HL-60 (cell line): ENCODE measurements at regions not wholly inside any gene's neighbourhood (a gene's known extent, or its start where the extent isn't known, plus 50 kb on each side); places are given as distances from the start of the nearest gene placed in this dataset.

Experiments used
- DNase-seq, 2 experiments: peaks; one replicate each; pipeline ENCODE4 v3.0.0-alpha.2; 2010 to 2020; ENCODE audit warnings: low read depth in 1 of 2, low spot score in 1 of 2
- H3K27ac ChIP-seq: fragments of 250-450 bp; sonication (Bioruptor Pico); replicated peaks from 2 replicates; pipeline ENCODE4 v1.5.1; 2020; ENCODE audit warnings: mild to moderate bottlenecking, moderate library complexity
- H3K27me3 ChIP-seq: fragments of 250-450 bp; sonication (Bioruptor Pico); 2 replicates; pipeline ENCODE4 v1.5.1; 2021; ENCODE audit warnings: mild to moderate bottlenecking, moderate library complexity; ENCODE audit not compliant: insufficient read depth, poor library complexity, severe bottlenecking
- H3K4me3 ChIP-seq: replicated peaks from 2 replicates; pipeline ENCODE4 v1.5.1; 2011; ENCODE audit warnings: mild to moderate bottlenecking, control low read depth, low read length; ENCODE audit not compliant: insufficient read depth
- GABPA ChIP-seq: IDR thresholded peaks from 2 replicates; pipeline ENCODE4 v1.6.1; 2012; ENCODE audit warnings: low read depth
- POLR2AphosphoS5 ChIP-seq: IDR thresholded peaks from 2 replicates; pipeline ENCODE4 v1.6.1; 2012; ENCODE audit warnings: low read depth
- SPI1 ChIP-seq: IDR thresholded peaks from 2 replicates; pipeline ENCODE4 v1.6.1; 2012; ENCODE audit warnings: low read depth, mild to moderate bottlenecking, borderline replicate concordance
- TF ChIP-seq, protein P1 (sequence below): IDR thresholded peaks from 2 replicates; pipeline ENCODE4 v1.6.1; 2012; ENCODE audit warnings: low read depth; ENCODE audit not compliant: insufficient replicate concordance
- TF ChIP-seq, protein P2 (sequence below): IDR thresholded peaks from one replicate; pipeline ENCODE4 v1.5.1; 2011; ENCODE audit warnings: low read length, control low read depth, inconsistent platforms; ENCODE audit not compliant: insufficient read depth

- TF ChIP-seq SPI1 (no peak), GABPA (no peak), POLR2AphosphoS5 (no peak)
- TF ChIP-seq, protein P1, sequence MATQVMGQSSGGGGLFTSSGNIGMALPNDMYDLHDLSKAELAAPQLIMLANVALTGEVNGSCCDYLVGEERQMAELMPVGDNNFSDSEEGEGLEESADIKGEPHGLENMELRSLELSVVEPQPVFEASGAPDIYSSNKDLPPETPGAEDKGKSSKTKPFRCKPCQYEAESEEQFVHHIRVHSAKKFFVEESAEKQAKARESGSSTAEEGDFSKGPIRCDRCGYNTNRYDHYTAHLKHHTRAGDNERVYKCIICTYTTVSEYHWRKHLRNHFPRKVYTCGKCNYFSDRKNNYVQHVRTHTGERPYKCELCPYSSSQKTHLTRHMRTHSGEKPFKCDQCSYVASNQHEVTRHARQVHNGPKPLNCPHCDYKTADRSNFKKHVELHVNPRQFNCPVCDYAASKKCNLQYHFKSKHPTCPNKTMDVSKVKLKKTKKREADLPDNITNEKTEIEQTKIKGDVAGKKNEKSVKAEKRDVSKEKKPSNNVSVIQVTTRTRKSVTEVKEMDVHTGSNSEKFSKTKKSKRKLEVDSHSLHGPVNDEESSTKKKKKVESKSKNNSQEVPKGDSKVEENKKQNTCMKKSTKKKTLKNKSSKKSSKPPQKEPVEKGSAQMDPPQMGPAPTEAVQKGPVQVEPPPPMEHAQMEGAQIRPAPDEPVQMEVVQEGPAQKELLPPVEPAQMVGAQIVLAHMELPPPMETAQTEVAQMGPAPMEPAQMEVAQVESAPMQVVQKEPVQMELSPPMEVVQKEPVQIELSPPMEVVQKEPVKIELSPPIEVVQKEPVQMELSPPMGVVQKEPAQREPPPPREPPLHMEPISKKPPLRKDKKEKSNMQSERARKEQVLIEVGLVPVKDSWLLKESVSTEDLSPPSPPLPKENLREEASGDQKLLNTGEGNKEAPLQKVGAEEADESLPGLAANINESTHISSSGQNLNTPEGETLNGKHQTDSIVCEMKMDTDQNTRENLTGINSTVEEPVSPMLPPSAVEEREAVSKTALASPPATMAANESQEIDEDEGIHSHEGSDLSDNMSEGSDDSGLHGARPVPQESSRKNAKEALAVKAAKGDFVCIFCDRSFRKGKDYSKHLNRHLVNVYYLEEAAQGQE = no peak
- TF ChIP-seq, protein P2, sequence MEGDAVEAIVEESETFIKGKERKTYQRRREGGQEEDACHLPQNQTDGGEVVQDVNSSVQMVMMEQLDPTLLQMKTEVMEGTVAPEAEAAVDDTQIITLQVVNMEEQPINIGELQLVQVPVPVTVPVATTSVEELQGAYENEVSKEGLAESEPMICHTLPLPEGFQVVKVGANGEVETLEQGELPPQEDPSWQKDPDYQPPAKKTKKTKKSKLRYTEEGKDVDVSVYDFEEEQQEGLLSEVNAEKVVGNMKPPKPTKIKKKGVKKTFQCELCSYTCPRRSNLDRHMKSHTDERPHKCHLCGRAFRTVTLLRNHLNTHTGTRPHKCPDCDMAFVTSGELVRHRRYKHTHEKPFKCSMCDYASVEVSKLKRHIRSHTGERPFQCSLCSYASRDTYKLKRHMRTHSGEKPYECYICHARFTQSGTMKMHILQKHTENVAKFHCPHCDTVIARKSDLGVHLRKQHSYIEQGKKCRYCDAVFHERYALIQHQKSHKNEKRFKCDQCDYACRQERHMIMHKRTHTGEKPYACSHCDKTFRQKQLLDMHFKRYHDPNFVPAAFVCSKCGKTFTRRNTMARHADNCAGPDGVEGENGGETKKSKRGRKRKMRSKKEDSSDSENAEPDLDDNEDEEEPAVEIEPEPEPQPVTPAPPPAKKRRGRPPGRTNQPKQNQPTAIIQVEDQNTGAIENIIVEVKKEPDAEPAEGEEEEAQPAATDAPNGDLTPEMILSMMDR = no peak
Observed at GRCh38 chr10:2915412-2915811, 151.9 kb upstream of the PFKP start.

DNA sequence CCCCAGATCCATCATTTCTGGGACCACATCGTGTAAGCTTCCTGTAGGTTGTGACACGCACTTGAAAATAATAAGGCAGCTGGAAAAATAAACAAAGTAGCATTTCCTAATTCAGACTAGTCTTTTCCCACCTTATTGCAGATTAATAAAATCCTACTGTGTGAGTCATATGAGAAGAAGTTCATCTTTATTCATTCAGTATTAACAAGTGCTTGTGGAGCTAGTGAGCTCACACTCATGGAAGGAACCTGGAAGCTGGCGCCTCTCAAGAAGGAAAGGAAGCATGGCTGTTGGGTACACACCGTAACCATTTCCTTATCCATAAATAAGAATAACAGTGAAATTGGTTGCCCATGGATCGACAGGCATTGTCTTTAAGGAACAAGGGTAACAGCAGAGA is 152.6 kb upstream of the PFKP start:
- no peak overlapping the region for H3K4me3 ChIP-seq
- TF ChIP-seq, protein P1 = no peak
- TF ChIP-seq, protein P2 = no peak
- no peak for TF ChIP-seq SPI1
- no peak for TF ChIP-seq GABPA
- TF ChIP-seq POLR2AphosphoS5 = no peak
- no peak overlapping the region for H3K27ac ChIP-seq
- DNase-seq = no peak
- no peaks in the 10 kb centered on the region for H3K27me3 ChIP-seq

More at GRCh38 chr10:2915412-2915811, 151.9 kb upstream of the PFKP start:
- no peaks in the 10 kb centered on the region for H3K27me3 ChIP-seq
- no peak for DNase-seq
- no peak overlapping the region for H3K27ac ChIP-seq
- H3K4me3 ChIP-seq = no peak overlapping the region

- TF ChIP-seq, protein P1 = no peak
- DNase-seq = no peak
- no peaks in the 10 kb centered on the region for H3K27me3 ChIP-seq
- H3K27ac ChIP-seq = no peak overlapping the region
- H3K4me3 ChIP-seq = no peak overlapping the region
Observed at GRCh38 chr10:2913474-2913873, 153.9 kb upstream of the PFKP start.

- no peak overlapping the region for H3K4me3 ChIP-seq
- H3K27me3 ChIP-seq = no peaks in the 10 kb centered on the region
- TF ChIP-seq POLR2AphosphoS5 (no peak), GABPA (no peak)
- TF ChIP-seq, protein P1 = no peak
- TF ChIP-seq, protein P2 = no peak
- H3K27ac ChIP-seq = no peak overlapping the region
- DNase-seq = no peak
Observed at GRCh38 chr10:2910656-2911055, 156.7 kb upstream of the PFKP start.
